SK-N-SH treated with all-trans-retinoic acid at 6 μM for 48 hours (cell line): ENCODE measurements at regions not wholly inside any gene's neighbourhood (a gene's known extent, or its start where the extent isn't known, plus 50 kb on each side); places are given as distances from the start of the nearest gene placed in this dataset.

Experiments
- ATAC-seq: fragments of 200-7000 bp; cut with Tn5 transposase; 3 replicates; pipeline ENCODE4 v1.9.1; 2020; ENCODE audit warnings: mild to moderate bottlenecking, moderate library complexity
- ARNTL ChIP-seq: fragments of 450-650 bp; formaldehyde crosslinking; IDR thresholded peaks from 2 replicates; pipeline ENCODE4 v1.5.0; 2020; ENCODE audit warnings: low read depth, mild to moderate bottlenecking, moderate library complexity, borderline replicate concordance
- CSDC2 ChIP-seq: fragments of 250-450 bp; sonication (Bioruptor Pico); IDR thresholded peaks from 2 replicates; pipeline ENCODE4 v1.5.0; 2020; ENCODE audit warnings: mild to moderate bottlenecking, moderate library complexity
- ESRRG ChIP-seq: fragments of 250-450 bp; sonication (Bioruptor Pico); IDR thresholded peaks from 2 replicates; pipeline ENCODE4 v1.6.1; 2021; ENCODE audit warnings: mild to moderate bottlenecking
- GLIS3 ChIP-seq: fragments of 250-450 bp; sonication (Bioruptor Pico); IDR thresholded peaks from 2 replicates; pipeline ENCODE4 v1.5.0; 2020; ENCODE audit warnings: mild to moderate bottlenecking, moderate library complexity
- ISL1 ChIP-seq: fragments of 250-450 bp; sonication (Bioruptor Pico); IDR thresholded peaks from 2 replicates; pipeline ENCODE4 v2.1.2; 2022; ENCODE audit warnings: mild to moderate bottlenecking, moderate library complexity
- OSR1 ChIP-seq: fragments of 250-450 bp; sonication (Bioruptor Pico); IDR thresholded peaks from 2 replicates; pipeline ENCODE4 v1.8.0; 2022; ENCODE audit warnings: moderate library complexity, mild to moderate bottlenecking, inconsistent platforms
- RARB ChIP-seq: fragments of 250-450 bp; sonication (Bioruptor Pico); IDR thresholded peaks from 2 replicates; pipeline ENCODE4 v1.8.0; 2021; ENCODE audit warnings: mild to moderate bottlenecking, moderate library complexity
- SNAI2 ChIP-seq: fragments of 250-450 bp; sonication (Bioruptor Pico); IDR thresholded peaks from 2 replicates; pipeline ENCODE4 v1.5.0; 2020; ENCODE audit warnings: mild to moderate bottlenecking, moderate library complexity
- TCF4 ChIP-seq: fragments of 250-450 bp; sonication (Bioruptor Pico); IDR thresholded peaks from 2 replicates; pipeline ENCODE4 v1.8.0; 2021; ENCODE audit warnings: mild to moderate bottlenecking, moderate library complexity, borderline replicate concordance
- ZFP3 ChIP-seq: fragments of 250-450 bp; sonication (Bioruptor Pico); IDR thresholded peaks from 2 replicates; pipeline ENCODE4 v1.5.0; 2020; ENCODE audit warnings: mild to moderate bottlenecking, moderate library complexity
- ZFP30 ChIP-seq: fragments of 450-650 bp; formaldehyde crosslinking; IDR thresholded peaks from 2 replicates; pipeline ENCODE4 v1.5.0; 2022; ENCODE audit warnings: mild to moderate bottlenecking, moderate library complexity
- ZNF565 ChIP-seq: fragments of 450-650 bp; formaldehyde crosslinking; conservative IDR thresholded peaks from 2 replicates; pipeline ENCODE4 v1.5.0; 2020; ENCODE audit warnings: low read depth, mild to moderate bottlenecking, moderate library complexity
- ZNF70 ChIP-seq: fragments of 450-650 bp; formaldehyde crosslinking; IDR thresholded peaks from 2 replicates; pipeline ENCODE4 v1.5.0; 2020; ENCODE audit warnings: mild to moderate bottlenecking, moderate library complexity
- ZNF8 ChIP-seq: fragments of 450-650 bp; formaldehyde crosslinking; IDR thresholded peaks from 2 replicates; pipeline ENCODE4 v1.5.0; 2020; ENCODE audit warnings: mild to moderate bottlenecking, moderate library complexity
- TF ChIP-seq, protein P1 (sequence below): fragments of 250-450 bp; sonication (Bioruptor Pico); IDR thresholded peaks from 2 replicates; pipeline ENCODE4 v1.5.0; 2020; ENCODE audit warnings: mild to moderate bottlenecking, moderate library complexity
- TF ChIP-seq, protein P2 (sequence below): fragments of 250-450 bp; sonication (Bioruptor Pico); IDR thresholded peaks from 2 replicates; pipeline ENCODE4 v1.5.1; 2020; ENCODE audit warnings: low read depth, mild to moderate bottlenecking, moderate library complexity
- TF ChIP-seq, protein P3 (sequence below): fragments of 250-450 bp; sonication (Bioruptor Pico); IDR thresholded peaks from 2 replicates; pipeline ENCODE4 v1.8.0; 2021; ENCODE audit warnings: low read depth, mild to moderate bottlenecking, moderate library complexity, borderline replicate concordance
- TF ChIP-seq, protein P4 (sequence below): fragments of 250-450 bp; sonication (Bioruptor Pico); IDR thresholded peaks from 2 replicates; pipeline ENCODE4 v1.5.1; 2021; ENCODE audit warnings: mild to moderate bottlenecking, moderate library complexity
- TF ChIP-seq, protein P5 (sequence below): fragments of 250-450 bp; sonication (Bioruptor Pico); IDR thresholded peaks from 2 replicates; pipeline ENCODE4 v1.8.0; 2020; ENCODE audit warnings: mild to moderate bottlenecking, moderate library complexity, borderline replicate concordance

DNA sequence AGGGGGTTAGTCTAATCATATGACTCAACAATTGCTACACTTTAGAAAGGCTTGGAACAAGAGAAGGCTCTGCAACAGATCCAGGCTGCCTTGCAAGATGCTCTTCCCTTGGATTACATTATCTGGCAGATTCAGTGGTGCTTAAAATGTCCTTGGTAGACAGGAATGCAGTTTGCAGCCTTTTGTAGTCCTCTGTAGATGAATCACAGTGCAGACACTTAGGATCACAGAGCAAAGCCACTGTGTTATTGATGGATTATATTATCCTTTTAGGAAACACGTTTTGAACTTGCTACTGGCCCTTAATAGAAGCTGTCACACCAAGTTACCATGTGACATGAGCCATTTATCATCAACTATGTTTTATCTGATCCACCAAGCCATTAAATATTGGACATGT, 152.2 kb downstream of the CBLN2 start (continued):
- TF ChIP-seq, protein P1, sequence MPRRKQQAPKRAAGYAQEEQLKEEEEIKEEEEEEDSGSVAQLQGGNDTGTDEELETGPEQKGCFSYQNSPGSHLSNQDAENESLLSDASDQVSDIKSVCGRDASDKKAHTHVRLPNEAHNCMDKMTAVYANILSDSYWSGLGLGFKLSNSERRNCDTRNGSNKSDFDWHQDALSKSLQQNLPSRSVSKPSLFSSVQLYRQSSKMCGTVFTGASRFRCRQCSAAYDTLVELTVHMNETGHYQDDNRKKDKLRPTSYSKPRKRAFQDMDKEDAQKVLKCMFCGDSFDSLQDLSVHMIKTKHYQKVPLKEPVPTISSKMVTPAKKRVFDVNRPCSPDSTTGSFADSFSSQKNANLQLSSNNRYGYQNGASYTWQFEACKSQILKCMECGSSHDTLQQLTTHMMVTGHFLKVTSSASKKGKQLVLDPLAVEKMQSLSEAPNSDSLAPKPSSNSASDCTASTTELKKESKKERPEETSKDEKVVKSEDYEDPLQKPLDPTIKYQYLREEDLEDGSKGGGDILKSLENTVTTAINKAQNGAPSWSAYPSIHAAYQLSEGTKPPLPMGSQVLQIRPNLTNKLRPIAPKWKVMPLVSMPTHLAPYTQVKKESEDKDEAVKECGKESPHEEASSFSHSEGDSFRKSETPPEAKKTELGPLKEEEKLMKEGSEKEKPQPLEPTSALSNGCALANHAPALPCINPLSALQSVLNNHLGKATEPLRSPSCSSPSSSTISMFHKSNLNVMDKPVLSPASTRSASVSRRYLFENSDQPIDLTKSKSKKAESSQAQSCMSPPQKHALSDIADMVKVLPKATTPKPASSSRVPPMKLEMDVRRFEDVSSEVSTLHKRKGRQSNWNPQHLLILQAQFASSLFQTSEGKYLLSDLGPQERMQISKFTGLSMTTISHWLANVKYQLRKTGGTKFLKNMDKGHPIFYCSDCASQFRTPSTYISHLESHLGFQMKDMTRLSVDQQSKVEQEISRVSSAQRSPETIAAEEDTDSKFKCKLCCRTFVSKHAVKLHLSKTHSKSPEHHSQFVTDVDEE (CRISPR knock-in tag): no peak
- TF ChIP-seq CSDC2 (no peak), ZNF565 (CRISPR knock-in tag) (no peak), SNAI2 (CRISPR knock-in tag) (no peak)

DNA sequence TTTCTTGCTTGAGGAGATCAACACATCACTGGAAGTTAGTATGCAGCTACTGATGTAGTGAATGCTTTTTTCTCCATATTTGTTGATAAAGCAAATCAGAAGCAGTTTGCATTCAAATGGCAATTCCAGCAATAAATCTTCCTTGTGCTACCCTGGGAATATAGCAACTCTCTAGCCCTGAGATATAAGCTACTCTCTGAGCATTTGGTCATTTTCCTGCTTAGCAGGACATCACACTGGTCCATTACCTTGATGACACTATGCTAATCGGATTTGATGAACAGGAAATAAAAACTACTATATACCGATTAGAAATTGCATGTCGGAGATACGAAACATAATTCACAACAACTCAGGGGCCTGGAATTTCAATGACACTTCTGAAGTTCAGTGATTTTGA, 152.7 kb downstream of the CBLN2 start:
- no peak for ATAC-seq

DNA sequence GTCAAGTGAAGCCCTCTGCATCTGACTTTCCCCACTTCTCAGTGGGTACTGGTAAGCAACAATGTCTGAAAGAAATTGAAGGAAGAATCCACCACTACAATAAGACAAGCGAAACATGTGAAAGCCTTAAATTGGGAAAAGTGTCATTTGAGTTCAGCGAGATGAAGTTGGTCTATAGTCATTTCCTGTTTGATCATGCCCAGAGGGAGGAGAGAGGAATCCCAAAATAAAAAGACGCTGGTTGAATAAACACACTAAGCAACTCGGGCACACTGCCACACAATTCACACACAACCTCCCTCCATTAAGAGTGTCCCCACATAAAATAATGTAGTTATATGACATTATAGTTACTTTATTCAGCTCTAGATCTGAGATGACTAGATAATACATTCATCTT, 166.1 kb downstream of the CBLN2 start:
- ATAC-seq: no peak
- TF ChIP-seq, protein P2, sequence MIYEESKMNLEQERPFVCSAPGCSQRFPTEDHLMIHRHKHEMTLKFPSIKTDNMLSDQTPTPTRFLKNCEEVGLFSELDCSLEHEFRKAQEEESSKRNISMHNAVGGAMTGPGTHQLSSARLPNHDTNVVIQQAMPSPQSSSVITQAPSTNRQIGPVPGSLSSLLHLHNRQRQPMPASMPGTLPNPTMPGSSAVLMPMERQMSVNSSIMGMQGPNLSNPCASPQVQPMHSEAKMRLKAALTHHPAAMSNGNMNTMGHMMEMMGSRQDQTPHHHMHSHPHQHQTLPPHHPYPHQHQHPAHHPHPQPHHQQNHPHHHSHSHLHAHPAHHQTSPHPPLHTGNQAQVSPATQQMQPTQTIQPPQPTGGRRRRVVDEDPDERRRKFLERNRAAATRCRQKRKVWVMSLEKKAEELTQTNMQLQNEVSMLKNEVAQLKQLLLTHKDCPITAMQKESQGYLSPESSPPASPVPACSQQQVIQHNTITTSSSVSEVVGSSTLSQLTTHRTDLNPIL (CRISPR knock-in tag): no peak
- TF ChIP-seq ZNF70 (CRISPR knock-in tag): no peak
- TF ChIP-seq ZNF8: no peak
- no peak for TF ChIP-seq TCF4 (CRISPR knock-in tag)
- no peak for TF ChIP-seq ZNF565 (CRISPR knock-in tag)
- no peak for TF ChIP-seq ARNTL (CRISPR knock-in tag)
- TF ChIP-seq, protein P3, sequence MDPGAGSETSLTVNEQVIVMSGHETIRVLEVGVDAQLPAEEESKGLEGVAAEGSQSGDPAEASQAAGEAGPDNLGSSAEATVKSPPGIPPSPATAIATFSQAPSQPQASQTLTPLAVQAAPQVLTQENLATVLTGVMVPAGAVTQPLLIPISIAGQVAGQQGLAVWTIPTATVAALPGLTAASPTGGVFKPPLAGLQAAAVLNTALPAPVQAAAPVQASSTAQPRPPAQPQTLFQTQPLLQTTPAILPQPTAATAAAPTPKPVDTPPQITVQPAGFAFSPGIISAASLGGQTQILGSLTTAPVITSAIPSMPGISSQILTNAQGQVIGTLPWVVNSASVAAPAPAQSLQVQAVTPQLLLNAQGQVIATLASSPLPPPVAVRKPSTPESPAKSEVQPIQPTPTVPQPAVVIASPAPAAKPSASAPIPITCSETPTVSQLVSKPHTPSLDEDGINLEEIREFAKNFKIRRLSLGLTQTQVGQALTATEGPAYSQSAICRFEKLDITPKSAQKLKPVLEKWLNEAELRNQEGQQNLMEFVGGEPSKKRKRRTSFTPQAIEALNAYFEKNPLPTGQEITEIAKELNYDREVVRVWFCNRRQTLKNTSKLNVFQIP (CRISPR knock-in tag): no peak
- no peak for TF ChIP-seq RARB (CRISPR knock-in tag)
- no peak for TF ChIP-seq SNAI2 (CRISPR knock-in tag)

More for the DNA sequence above, 152.7 kb downstream of the CBLN2 start:
- no peak for TF ChIP-seq GLIS3
- no peak for TF ChIP-seq ZNF565 (CRISPR knock-in tag)
- TF ChIP-seq ZFP30 (CRISPR knock-in tag): no peak
- TF ChIP-seq, protein P2 (CRISPR knock-in tag): no peak
- TF ChIP-seq ZNF70 (CRISPR knock-in tag): no peak
- no peak for TF ChIP-seq OSR1 (CRISPR knock-in tag)
- TF ChIP-seq, protein P4, sequence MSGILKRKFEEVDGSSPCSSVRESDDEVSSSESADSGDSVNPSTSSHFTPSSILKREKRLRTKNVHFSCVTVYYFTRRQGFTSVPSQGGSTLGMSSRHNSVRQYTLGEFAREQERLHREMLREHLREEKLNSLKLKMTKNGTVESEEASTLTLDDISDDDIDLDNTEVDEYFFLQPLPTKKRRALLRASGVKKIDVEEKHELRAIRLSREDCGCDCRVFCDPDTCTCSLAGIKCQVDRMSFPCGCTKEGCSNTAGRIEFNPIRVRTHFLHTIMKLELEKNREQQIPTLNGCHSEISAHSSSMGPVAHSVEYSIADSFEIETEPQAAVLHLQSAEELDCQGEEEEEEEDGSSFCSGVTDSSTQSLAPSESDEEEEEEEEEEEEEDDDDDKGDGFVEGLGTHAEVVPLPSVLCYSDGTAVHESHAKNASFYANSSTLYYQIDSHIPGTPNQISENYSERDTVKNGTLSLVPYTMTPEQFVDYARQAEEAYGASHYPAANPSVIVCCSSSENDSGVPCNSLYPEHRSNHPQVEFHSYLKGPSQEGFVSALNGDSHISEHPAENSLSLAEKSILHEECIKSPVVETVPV (CRISPR knock-in tag): no peak
- TF ChIP-seq TCF4 (CRISPR knock-in tag): no peak
- TF ChIP-seq, protein P3 (CRISPR knock-in tag): no peak
- no peak for TF ChIP-seq ZNF8
- TF ChIP-seq, protein P1 (CRISPR knock-in tag): no peak
- TF ChIP-seq ZFP3 (CRISPR knock-in tag): no peak
- TF ChIP-seq SNAI2 (CRISPR knock-in tag): no peak
- TF ChIP-seq ISL1 (CRISPR knock-in tag): no peak
- TF ChIP-seq, protein P5, sequence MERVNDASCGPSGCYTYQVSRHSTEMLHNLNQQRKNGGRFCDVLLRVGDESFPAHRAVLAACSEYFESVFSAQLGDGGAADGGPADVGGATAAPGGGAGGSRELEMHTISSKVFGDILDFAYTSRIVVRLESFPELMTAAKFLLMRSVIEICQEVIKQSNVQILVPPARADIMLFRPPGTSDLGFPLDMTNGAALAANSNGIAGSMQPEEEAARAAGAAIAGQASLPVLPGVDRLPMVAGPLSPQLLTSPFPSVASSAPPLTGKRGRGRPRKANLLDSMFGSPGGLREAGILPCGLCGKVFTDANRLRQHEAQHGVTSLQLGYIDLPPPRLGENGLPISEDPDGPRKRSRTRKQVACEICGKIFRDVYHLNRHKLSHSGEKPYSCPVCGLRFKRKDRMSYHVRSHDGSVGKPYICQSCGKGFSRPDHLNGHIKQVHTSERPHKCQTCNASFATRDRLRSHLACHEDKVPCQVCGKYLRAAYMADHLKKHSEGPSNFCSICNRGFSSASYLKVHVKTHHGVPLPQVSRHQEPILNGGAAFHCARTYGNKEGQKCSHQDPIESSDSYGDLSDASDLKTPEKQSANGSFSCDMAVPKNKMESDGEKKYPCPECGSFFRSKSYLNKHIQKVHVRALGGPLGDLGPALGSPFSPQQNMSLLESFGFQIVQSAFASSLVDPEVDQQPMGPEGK (CRISPR knock-in tag): no peak
- TF ChIP-seq ESRRG (CRISPR knock-in tag): no peak
